22Rv1 (cell line): ENCODE measurements at regions not wholly inside any gene's neighbourhood (a gene's known extent, or its start where the extent isn't known, plus 50 kb on each side); places are given as distances from the start of the nearest gene placed in this dataset.

Source experiments
- ZFX ChIP-seq: fragments of 450-650 bp; IDR thresholded peaks from 2 replicates; pipeline ENCODE4 v1.6.1; 2017; ENCODE audit warnings: antibody characterized with exemption, borderline replicate concordance
- TF ChIP-seq, protein P1 (sequence below): fragments of 450-650 bp; IDR thresholded peaks from 2 replicates; pipeline ENCODE4 v1.5.1; 2017; ENCODE audit warnings: mild to moderate bottlenecking

DNA sequence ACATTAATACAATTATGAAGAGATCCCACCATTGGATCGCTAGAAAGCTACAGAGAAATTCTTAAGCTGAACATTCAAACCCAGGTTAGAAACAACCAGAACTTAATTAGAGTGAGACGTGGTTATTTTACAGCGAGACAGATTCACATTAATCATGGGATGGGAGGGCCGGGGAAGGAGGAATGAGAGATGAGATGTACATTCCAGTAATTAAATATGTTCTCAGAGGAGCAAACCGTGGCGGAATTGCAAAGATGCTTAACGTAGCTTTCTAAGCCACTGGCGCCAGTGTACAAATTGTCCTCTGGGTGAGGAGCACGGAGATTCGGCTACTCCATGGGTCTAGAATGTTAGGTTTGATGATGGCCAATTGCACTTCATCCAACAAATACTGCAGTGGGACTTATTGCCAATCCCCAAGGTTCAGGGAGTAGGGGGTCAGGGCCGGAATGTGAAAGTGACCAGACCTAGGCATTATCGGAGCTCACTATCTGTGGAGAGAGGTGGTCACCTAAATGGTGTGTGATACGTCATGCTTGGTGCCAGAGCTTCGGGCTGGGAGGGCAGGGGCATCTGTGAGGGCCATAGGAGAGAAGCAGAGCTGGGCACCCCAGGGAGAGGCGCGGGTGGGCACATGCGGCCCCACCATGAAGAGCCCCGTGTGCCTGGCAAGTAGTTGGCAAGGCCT lies 114.7 kb downstream of the EDN3 start:
- TF ChIP-seq, protein P1, sequence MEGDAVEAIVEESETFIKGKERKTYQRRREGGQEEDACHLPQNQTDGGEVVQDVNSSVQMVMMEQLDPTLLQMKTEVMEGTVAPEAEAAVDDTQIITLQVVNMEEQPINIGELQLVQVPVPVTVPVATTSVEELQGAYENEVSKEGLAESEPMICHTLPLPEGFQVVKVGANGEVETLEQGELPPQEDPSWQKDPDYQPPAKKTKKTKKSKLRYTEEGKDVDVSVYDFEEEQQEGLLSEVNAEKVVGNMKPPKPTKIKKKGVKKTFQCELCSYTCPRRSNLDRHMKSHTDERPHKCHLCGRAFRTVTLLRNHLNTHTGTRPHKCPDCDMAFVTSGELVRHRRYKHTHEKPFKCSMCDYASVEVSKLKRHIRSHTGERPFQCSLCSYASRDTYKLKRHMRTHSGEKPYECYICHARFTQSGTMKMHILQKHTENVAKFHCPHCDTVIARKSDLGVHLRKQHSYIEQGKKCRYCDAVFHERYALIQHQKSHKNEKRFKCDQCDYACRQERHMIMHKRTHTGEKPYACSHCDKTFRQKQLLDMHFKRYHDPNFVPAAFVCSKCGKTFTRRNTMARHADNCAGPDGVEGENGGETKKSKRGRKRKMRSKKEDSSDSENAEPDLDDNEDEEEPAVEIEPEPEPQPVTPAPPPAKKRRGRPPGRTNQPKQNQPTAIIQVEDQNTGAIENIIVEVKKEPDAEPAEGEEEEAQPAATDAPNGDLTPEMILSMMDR = no peak
- no peak for TF ChIP-seq ZFX
